ENCODE measurements at regions not wholly inside any gene's neighbourhood (a gene's known extent, or its start where the extent isn't known, plus 50 kb on each side); places are given as distances from the start of the nearest gene placed in this dataset.

GRCh38 chr17:54745239-54745638 lies 155.4 kb upstream of the TOM1L1 start (continued):
- TF ChIP-seq TCF7L2 (IDR thresholded peaks at IDR 0.05; ENCODE audit: borderline replicate concordance, extremely low read depth, insufficient read depth, insufficient read length) = no peak
- no peak for TF ChIP-seq EZH2phosphoT487 (IDR thresholded peaks at IDR 0.05; ENCODE audit: borderline replicate concordance)
- TF ChIP-seq SIN3A (IDR thresholded peaks at IDR 0.05; ENCODE audit: low read depth) = no peak
- TF ChIP-seq SRF (IDR thresholded peaks at IDR 0.05; ENCODE audit: low read depth) = no peak
- no peak for TF ChIP-seq CBX3 (IDR thresholded peaks at IDR 0.05; ENCODE audit: low read depth)
- TF ChIP-seq SP1 (IDR thresholded peaks at IDR 0.05; ENCODE audit: low read depth) = no peak

DNA sequence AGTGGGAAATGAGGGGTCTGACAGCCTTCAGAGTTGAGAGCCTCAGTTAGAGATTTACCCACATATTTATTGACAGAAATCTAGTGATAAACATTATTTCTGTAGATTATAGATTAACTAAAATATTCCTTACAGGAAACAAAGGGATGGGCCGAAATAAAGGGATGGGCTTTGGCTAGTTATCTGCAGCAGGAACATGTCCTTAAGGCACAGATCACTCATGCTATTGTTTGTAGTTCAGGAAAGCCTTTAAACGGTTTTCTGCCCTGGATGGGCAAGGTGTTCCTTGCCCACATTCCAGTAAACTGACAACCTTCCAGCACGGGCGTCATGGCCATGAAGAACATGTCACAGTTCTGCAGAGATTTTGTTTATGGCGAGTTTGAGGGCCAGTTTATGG lies 154.8 kb upstream of the TOM1L1 start:
- no peaks in the 10 kb centered on the region for H3K36me3 ChIP-seq (ENCODE audit: control insufficient read depth in 1 of 2, insufficient read depth in 2 of 2, low read length in 2 of 2)
- ChIA-PET CTCF (no interaction called here), RAD21 (ENCODE audit: low non-redundant PET in 1 of 2, low total read pairs in 2 of 2, uncharacterized antibody in 2 of 2, unreplicated experiment in 2 of 2) (no interaction called here), POLR2A (no interaction called here)
- no peaks in the 10 kb centered on the region for H3K9me2 ChIP-seq (ENCODE audit: insufficient read depth)
- TF ChIP-seq FOSL1 (IDR thresholded peaks at IDR 0.05; ENCODE audit: low read depth) (no peak), EGR1 (IDR thresholded peaks at IDR 0.05; ENCODE audit: low read depth) (no peak), ZFX (IDR thresholded peaks at IDR 0.05) (no peak), SIN3A (IDR thresholded peaks at IDR 0.05; ENCODE audit: low read depth) (no peak), POLR2A (IDR thresholded peaks at IDR 0.05; ENCODE audit: borderline replicate concordance, extremely low read depth, insufficient read depth, insufficient read length) (no peak), RAD21 (IDR thresholded peaks at IDR 0.05; ENCODE audit: low read depth) (no peak), EZH2phosphoT487 (IDR thresholded peaks at IDR 0.05; ENCODE audit: borderline replicate concordance) (no peak), ZBTB33 (IDR thresholded peaks at IDR 0.05; ENCODE audit: extremely low read depth, insufficient replicate concordance, low read length) (no peak)
- TF ChIP-seq, protein P1, sequence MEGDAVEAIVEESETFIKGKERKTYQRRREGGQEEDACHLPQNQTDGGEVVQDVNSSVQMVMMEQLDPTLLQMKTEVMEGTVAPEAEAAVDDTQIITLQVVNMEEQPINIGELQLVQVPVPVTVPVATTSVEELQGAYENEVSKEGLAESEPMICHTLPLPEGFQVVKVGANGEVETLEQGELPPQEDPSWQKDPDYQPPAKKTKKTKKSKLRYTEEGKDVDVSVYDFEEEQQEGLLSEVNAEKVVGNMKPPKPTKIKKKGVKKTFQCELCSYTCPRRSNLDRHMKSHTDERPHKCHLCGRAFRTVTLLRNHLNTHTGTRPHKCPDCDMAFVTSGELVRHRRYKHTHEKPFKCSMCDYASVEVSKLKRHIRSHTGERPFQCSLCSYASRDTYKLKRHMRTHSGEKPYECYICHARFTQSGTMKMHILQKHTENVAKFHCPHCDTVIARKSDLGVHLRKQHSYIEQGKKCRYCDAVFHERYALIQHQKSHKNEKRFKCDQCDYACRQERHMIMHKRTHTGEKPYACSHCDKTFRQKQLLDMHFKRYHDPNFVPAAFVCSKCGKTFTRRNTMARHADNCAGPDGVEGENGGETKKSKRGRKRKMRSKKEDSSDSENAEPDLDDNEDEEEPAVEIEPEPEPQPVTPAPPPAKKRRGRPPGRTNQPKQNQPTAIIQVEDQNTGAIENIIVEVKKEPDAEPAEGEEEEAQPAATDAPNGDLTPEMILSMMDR (IDR thresholded peaks at IDR 0.05 in 2 of 3, conservative IDR thresholded peaks at IDR 0.05 in 1 of 3; ENCODE audit: borderline replicate concordance in 1 of 3, insufficient read depth in 1 of 3, low read depth in 2 of 3, low read length in 2 of 3) = no peak
- no peak overlapping the region for H3K27ac ChIP-seq (ENCODE audit: low read depth, low read length)
- H3K4me2 ChIP-seq (ENCODE audit: low read length) = no peak overlapping the region
- no peaks in the 10 kb centered on the region for H3K79me2 ChIP-seq (ENCODE audit: insufficient read depth, low read length)
- no peak overlapping the region for H3K4me3 ChIP-seq (replicated peaks in 1 of 2; ENCODE audit: low read depth in 1 of 2, low read length in 2 of 2)
- DNase-seq (ENCODE audit: low read depth, low spot score) = no peak
- peaks cover 7 to 15% of the 10 kb centered on the region in 2 experiments; a peak in 2 of 4 replicates for H3K9me3 ChIP-seq (ENCODE audit: control insufficient read depth in 1 of 2, insufficient read depth in 1 of 2, low read depth in 1 of 2, low read length in 2 of 2)
- no peaks in the 10 kb centered on the region for H4K20me1 ChIP-seq (ENCODE audit: insufficient read depth)
- intact Hi-C loops (cut with micrococcal nuclease) = no loop called here
- H3K27me3 ChIP-seq (ENCODE audit: insufficient read depth, low read length) = no peaks in the 10 kb centered on the region
- no peak for ATAC-seq
- no TSS peak for BruUV-seq (replicated peaks)
- no peak overlapping the region for H2AFZ ChIP-seq (ENCODE audit: low read depth, low read length, poor library complexity, severe bottlenecking)
- no peak overlapping the region for H3K9ac ChIP-seq (ENCODE audit: low read length)
- H3K4me1 ChIP-seq (ENCODE audit: control insufficient read depth in 1 of 2, insufficient read depth in 2 of 2, low read length in 2 of 2) = no peaks in the 10 kb centered on the region
